ENCODE measurements at regions not wholly inside any gene's neighbourhood (a gene's known extent, or its start where the extent isn't known, plus 50 kb on each side); places are given as distances from the start of the nearest gene placed in this dataset.

GRCh38 chr11:37404231-37404630, 806.2 kb upstream of the RAG2 start:
- no peak for TF ChIP-seq RAD21 (CRISPR knock-in tag; IDR thresholded peaks at IDR 0.05)
- no peak for TF ChIP-seq GMEB1 (CRISPR knock-in tag; IDR thresholded peaks at IDR 0.05; ENCODE audit: borderline replicate concordance)
- no peak for TF ChIP-seq ZSCAN5A (CRISPR knock-in tag; IDR thresholded peaks at IDR 0.05; ENCODE audit: borderline replicate concordance)
- no peak for TF ChIP-seq MAX (IDR thresholded peaks at IDR 0.05)
- TF ChIP-seq CTCF (CRISPR knock-in tag; IDR thresholded peaks at IDR 0.05): no peak
- TF ChIP-seq ZNF501 (CRISPR knock-in tag; IDR thresholded peaks at IDR 0.05): no peak
- TF ChIP-seq MLX (CRISPR knock-in tag; IDR thresholded peaks at IDR 0.05): no peak
- no peak for TF ChIP-seq SNAPC2 (CRISPR knock-in tag; IDR thresholded peaks at IDR 0.05)
- TF ChIP-seq ZNF761 (CRISPR knock-in tag; conservative IDR thresholded peaks at IDR 0.05): no peak
- TF ChIP-seq PBX2 (CRISPR knock-in tag; IDR thresholded peaks at IDR 0.05): no peak
- TF ChIP-seq MEF2D (CRISPR knock-in tag; IDR thresholded peaks at IDR 0.05): no peak
- no peak for TF ChIP-seq WIZ (CRISPR knock-in tag; IDR thresholded peaks at IDR 0.05)

All from HepG2 (cell line).